ENCODE measurements at regions not wholly inside any gene's neighbourhood (a gene's known extent, or its start where the extent isn't known, plus 50 kb on each side); places are given as distances from the start of the nearest gene placed in this dataset.

- Histone ChIP-seq H3K27ac (ENCODE audit: insufficient read length, low read depth, low read length) (peak overlapping the region; percentile 74), H3T11ph (ENCODE audit: low read length) (peak overlapping the region; percentile 91), H3K79me2 (ENCODE audit: insufficient read depth, low read length) (no peaks in the 10 kb centered on the region), H3K18ac (ENCODE audit: insufficient read length, low read depth, low read length) (peak overlapping the region; percentile 74), H3K23me2 (ENCODE audit: insufficient read length, low read depth, low read length, poor library complexity, severe bottlenecking) (no peaks in the 10 kb centered on the region), H3K79me1 (ENCODE audit: insufficient read depth, low read depth, low read length, poor library complexity, severe bottlenecking) (no peaks in the 10 kb centered on the region), H3K23ac (ENCODE audit: insufficient read length, low read depth, low read length) (no peak overlapping the region), H3K4ac (ENCODE audit: low read depth, low read length) (peak overlapping the region; percentile 52; the same call in 1 of the 2 replicates), H2AK5ac (ENCODE audit: insufficient read length, low read length) (no peak overlapping the region), H3K9me3 (ENCODE audit: control insufficient read depth, low read depth, low read length) (peaks cover 4% of the 10 kb centered on the region), H3K27me3 (ENCODE audit: insufficient read depth, low read length) (no peaks in the 10 kb centered on the region), H3K9ac (ENCODE audit: extremely low read depth, insufficient read length, low read length) (no peak overlapping the region), H2BK20ac (ENCODE audit: low read depth, low read length, poor library complexity, severe bottlenecking) (no peak overlapping the region), H3K14ac (ENCODE audit: insufficient read depth, low read length) (peak overlapping the region; percentile 60; the same call in 1 of the 2 replicates), H3K4me1 (ENCODE audit: insufficient read depth, low read length) (peaks cover 19% of the 10 kb centered on the region), H2BK15ac (ENCODE audit: low read depth, low read length) (no peak overlapping the region), H3K56ac (ENCODE audit: insufficient read length, low read depth, low read length) (no peak overlapping the region), H3K4me2 (ENCODE audit: insufficient read depth, insufficient read length, low read length) (no peak overlapping the region), H4K5ac (ENCODE audit: insufficient read length, low read depth, low read length) (no peak overlapping the region), H2AFZ (ENCODE audit: low read length) (no peak overlapping the region), H4K91ac (ENCODE audit: insufficient read length, low read depth, low read length) (no peak overlapping the region), H4K8ac (replicated peaks; ENCODE audit: insufficient read length, low read depth, low read length) (no peak overlapping the region), H2BK120ac (ENCODE audit: low read depth, low read length, poor library complexity, severe bottlenecking) (peak overlapping the region; percentile 94), H2BK5ac (ENCODE audit: insufficient read length, low read length) (no peak overlapping the region), H4K20me1 (ENCODE audit: control insufficient read depth, insufficient read depth, insufficient read length) (no peaks in the 10 kb centered on the region), H2BK12ac (ENCODE audit: insufficient read length, low read depth, low read length) (no peak overlapping the region)
- no CpG with 5 or more reads among the region's 11 CpGs for WGBS (ENCODE audit: extremely low coverage, insufficient read length, low lambda C conversion rate)
- peaks cover 12 to 29% (median 17%) of the 10 kb centered on the region in 3 experiments for H3K36me3 Mint-ChIP-seq (ENCODE audit: insufficient read depth in 1 of 3, low read depth in 3 of 3)
- peak overlapping the region; percentile 99 to 100 (median 100) for H3K27ac Mint-ChIP-seq
- DNase-seq, result no peak
- TF ChIP-seq CTCF (conservative IDR thresholded peaks at IDR 0.05), result no peak
- peak overlapping the region in 1 of 2 experiments; percentile 61; a peak in 1 of 5 replicates for H3K4me3 Mint-ChIP-seq
- no peaks in the 10 kb centered on the region for H3K27me3 Mint-ChIP-seq (ENCODE audit: low read depth)
- peaks cover 23 to 35% of the 10 kb centered on the region in 2 experiments for H3K9me3 Mint-ChIP-seq
- H3K4me1 Mint-ChIP-seq, result peaks cover 65 to 66% of the 10 kb centered on the region in 2 experiments
These were observed 105.9 kb upstream of the ATF7IP start for GRCh38 chr12:14259481-14260010.
